Activated naive CD8-positive, alpha-beta T cell treated with anti-CD3 and anti-CD28 coated beads, Interleukin-2, amount 50 U/mL, for 24 hours (primary cell): ENCODE measurements at regions not wholly inside any gene's neighbourhood (a gene's known extent, or its start where the extent isn't known, plus 50 kb on each side); places are given as distances from the start of the nearest gene placed in this dataset.

Experiments used
- ATAC-seq: fragments of 150-1000 bp; cut with Tn5 transposase; one replicate; pipeline ENCODE4 v1.10.0; 2021
- DNase-seq: peaks from one replicate; pipeline ENCODE4 v3.0.0; 2021
- H3K27ac Mint-ChIP-seq: one replicate; pipeline ENCODE4 v1.8.0; 2021; ENCODE audit warnings: mild to moderate bottlenecking, mixed read lengths
- H3K27me3 Mint-ChIP-seq: one replicate; pipeline ENCODE4 v1.8.0; 2021; ENCODE audit warnings: mixed read lengths
- H3K36me3 Mint-ChIP-seq: one replicate; pipeline ENCODE4 v1.8.0; 2021; ENCODE audit warnings: low read depth, mixed read lengths
- H3K4me1 Mint-ChIP-seq: one replicate; pipeline ENCODE4 v1.8.0; 2021; ENCODE audit warnings: mixed read lengths
- H3K4me3 Mint-ChIP-seq: one replicate; pipeline ENCODE4 v1.8.0; 2021; ENCODE audit warnings: mild to moderate bottlenecking, moderate library complexity, mixed read lengths
- H3K9me3 Mint-ChIP-seq: one replicate; pipeline ENCODE4 v1.8.0; 2021; ENCODE audit warnings: mixed read lengths

DNA sequence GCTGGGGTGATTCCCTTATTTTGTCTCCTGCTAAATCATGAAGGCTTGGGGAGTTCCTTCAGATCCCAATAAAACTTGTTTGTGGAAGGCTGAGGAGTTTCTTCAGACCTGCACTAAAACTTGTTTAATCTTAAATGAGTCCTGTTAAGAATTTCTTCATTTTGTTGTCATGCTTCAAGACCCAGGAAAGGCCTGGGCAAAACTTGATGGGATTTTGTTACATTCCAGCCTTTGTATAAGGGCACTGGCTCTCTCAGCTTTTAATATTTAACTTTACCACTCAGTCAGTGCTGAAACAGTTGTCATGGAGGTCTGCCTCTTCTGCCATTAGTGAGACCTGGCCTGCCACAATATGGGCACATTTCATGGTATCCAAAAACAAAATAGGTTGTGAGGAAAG, 699.0 kb downstream of the ETS1 start:
- DNase-seq (no peak), ATAC-seq (no peak)
- Mint-ChIP-seq H3K4me1 (no peaks in the 10 kb centered on the region), H3K36me3 (no peaks in the 10 kb centered on the region), H3K27ac (no peak overlapping the region), H3K27me3 (peaks cover 3% of the 10 kb centered on the region), H3K4me3 (no peak overlapping the region), H3K9me3 (peaks cover 12% of the 10 kb centered on the region)

DNA sequence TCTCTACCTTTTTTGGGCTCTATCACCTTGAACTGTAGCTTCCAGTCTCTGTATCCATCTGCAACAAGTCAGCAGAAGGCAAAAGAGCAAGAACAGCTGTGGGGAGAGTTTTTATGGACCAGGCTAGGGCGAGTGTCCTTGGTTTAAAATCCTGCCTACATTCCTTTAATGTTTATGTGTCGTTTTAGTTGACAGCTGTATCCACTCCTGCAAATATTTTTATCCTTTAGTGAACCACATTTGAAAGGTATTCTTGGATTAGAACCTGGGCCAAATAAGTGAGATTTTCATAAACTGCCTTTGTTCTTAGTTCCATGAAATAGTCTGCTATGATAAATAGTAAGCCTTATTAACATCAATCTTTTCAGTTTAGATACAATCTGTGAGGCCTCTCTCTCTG, 712.2 kb downstream of the ETS1 start:
- peaks cover 17% of the 10 kb centered on the region for H3K27me3 Mint-ChIP-seq
- no peak overlapping the region for H3K27ac Mint-ChIP-seq
- DNase-seq, result no peak
- ATAC-seq, result no peak
- H3K9me3 Mint-ChIP-seq, result no peaks in the 10 kb centered on the region
- no peak overlapping the region for H3K4me3 Mint-ChIP-seq
- H3K36me3 Mint-ChIP-seq, result no peaks in the 10 kb centered on the region
- no peaks in the 10 kb centered on the region for H3K4me1 Mint-ChIP-seq

DNA sequence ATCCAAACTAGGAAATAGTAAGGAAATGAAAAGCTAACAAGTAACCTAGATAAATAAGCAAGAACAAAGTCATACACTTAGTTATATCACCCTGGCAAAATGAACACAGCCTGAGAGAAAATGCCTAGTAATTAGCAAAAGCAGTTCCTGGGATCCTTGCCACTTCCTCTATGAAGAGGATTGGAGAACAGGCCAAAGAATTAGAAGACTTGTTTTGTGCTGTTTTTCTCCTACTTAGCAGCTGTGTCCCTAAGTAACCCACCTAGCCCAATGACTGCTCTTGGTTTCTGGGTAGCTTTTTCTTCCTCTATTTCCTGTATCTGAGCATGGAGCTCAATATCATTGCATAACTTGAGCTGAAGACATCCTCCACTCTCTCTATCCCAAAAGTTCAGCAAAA, 713.9 kb downstream of the ETS1 start:
- DNase-seq, result no peak
- Mint-ChIP-seq H3K9me3 (no peaks in the 10 kb centered on the region), H3K27ac (no peak overlapping the region), H3K36me3 (no peaks in the 10 kb centered on the region), H3K27me3 (peaks cover 11% of the 10 kb centered on the region), H3K4me1 (no peaks in the 10 kb centered on the region), H3K4me3 (no peak overlapping the region)
- no peak for ATAC-seq

DNA sequence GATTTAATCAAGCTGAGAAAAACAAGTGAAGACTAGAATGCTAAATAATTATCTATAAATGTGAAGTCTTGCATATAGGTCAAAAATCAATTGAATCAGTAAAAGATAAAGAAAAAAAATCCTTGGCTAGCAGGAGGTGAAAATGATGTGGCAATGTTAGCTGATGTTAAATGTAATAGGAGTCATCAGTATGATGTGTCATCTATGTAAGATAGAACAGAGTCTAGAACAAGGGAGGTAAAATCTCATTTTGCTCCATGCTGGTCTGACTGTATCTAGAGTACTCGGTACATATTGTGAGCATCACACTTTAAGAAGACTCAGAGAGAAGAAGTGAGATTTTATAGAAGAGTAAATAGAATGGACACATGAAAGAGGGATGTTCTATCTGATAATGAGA, 721.2 kb downstream of the ETS1 start:
- DNase-seq (no peak), ATAC-seq (no peak)
- Mint-ChIP-seq H3K27me3 (no peaks in the 10 kb centered on the region), H3K4me1 (no peaks in the 10 kb centered on the region), H3K27ac (no peak overlapping the region), H3K9me3 (no peaks in the 10 kb centered on the region), H3K36me3 (no peaks in the 10 kb centered on the region), H3K4me3 (no peak overlapping the region)

DNA sequence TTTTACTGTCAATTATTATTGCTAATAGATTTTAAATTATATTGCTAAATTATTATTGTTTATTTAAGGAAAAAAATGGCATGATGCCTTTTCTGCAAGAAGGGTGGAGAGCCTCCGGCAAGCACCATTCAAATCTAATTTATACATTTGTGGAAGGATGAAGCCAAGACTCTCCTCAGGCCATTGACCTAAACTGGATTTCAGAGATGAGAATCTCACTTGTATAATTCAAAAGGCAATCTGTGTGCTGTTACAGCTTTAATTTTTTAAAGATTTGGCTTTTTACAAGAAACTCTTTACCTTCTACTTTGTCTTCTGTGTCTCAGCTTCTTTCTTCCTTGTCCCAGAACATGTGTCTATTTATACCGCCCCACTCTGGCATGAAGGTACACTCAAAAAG, 722.5 kb downstream of the ETS1 start:
- Mint-ChIP-seq H3K27me3 (no peaks in the 10 kb centered on the region), H3K27ac (no peak overlapping the region), H3K36me3 (no peaks in the 10 kb centered on the region), H3K4me1 (no peaks in the 10 kb centered on the region), H3K9me3 (no peaks in the 10 kb centered on the region), H3K4me3 (no peak overlapping the region)
- ATAC-seq, result no peak
- no peak for DNase-seq

DNA sequence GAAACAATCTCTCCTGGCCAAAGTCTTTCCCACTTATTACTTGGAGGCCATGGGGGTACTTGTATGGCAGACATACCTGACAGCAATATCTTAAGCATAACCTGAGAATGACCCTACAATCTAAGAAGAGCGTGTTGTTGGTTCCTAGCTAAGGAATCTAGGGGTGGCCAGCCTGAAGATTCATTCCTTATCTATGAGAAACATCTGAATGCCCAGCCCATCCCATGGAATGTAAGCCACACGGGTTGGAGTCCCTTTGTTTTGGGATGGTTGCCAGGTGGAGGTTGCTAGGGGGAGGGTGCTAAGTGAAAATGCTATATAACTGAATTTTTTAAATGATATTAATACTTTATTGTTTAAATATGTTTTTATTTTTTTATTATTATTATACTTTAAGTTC, 725.0 kb downstream of the ETS1 start:
- H3K4me3 Mint-ChIP-seq, result no peak overlapping the region
- H3K27me3 Mint-ChIP-seq, result no peaks in the 10 kb centered on the region
- no peak for DNase-seq
- no peaks in the 10 kb centered on the region for H3K4me1 Mint-ChIP-seq
- no peak overlapping the region for H3K27ac Mint-ChIP-seq
- no peaks in the 10 kb centered on the region for H3K36me3 Mint-ChIP-seq
- no peaks in the 10 kb centered on the region for H3K9me3 Mint-ChIP-seq
- no peak for ATAC-seq

DNA sequence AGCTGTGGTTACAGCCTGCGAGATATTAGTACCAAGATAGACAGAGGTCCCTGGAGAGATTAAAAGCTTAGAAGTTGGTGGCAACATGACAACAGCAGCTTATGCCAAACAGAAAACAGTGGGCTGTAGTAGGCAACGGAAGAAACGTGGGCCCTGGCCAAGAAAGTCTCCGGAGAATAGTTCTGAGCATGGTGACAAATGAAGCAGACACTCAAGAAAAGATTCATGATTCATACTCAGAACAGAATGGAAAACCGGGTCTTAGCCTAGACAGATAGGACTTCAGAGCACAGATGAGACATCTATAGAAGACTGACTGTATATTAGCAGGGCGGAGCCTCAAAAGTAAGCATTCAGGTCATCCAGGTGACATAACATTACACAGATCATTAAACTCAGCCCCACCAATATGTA, 727.4 kb downstream of the ETS1 start:
- ATAC-seq, result no peak
- Mint-ChIP-seq H3K27me3 (no peaks in the 10 kb centered on the region), H3K4me1 (no peaks in the 10 kb centered on the region), H3K9me3 (no peaks in the 10 kb centered on the region), H3K27ac (no peak overlapping the region), H3K4me3 (no peak overlapping the region), H3K36me3 (no peaks in the 10 kb centered on the region)
- no peak for DNase-seq

DNA sequence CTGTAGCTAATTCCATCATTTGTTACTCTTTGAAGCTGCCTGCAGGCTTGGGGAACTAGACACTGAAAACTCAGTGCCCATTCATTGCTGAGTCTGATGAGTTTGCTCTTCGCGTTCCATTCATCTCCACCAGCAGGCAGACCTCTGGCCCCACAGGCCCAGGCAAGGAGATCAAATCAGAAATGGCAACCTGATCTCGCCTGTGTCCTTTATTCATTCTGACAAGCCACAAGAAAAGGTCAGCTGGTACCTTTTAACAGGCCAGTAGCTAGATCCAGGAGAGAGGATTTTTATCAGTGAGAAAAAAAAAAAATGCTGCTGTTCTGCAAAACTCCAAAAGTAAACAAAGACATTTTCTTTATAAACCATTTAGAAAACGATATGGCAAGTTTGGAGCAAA, 742.5 kb downstream of the ETS1 start:
- Mint-ChIP-seq H3K27ac (no peak overlapping the region), H3K36me3 (no peaks in the 10 kb centered on the region), H3K9me3 (no peaks in the 10 kb centered on the region), H3K4me3 (no peak overlapping the region), H3K27me3 (peaks cover 9% of the 10 kb centered on the region), H3K4me1 (no peaks in the 10 kb centered on the region)
- ATAC-seq (no peak), DNase-seq (no peak)

DNA sequence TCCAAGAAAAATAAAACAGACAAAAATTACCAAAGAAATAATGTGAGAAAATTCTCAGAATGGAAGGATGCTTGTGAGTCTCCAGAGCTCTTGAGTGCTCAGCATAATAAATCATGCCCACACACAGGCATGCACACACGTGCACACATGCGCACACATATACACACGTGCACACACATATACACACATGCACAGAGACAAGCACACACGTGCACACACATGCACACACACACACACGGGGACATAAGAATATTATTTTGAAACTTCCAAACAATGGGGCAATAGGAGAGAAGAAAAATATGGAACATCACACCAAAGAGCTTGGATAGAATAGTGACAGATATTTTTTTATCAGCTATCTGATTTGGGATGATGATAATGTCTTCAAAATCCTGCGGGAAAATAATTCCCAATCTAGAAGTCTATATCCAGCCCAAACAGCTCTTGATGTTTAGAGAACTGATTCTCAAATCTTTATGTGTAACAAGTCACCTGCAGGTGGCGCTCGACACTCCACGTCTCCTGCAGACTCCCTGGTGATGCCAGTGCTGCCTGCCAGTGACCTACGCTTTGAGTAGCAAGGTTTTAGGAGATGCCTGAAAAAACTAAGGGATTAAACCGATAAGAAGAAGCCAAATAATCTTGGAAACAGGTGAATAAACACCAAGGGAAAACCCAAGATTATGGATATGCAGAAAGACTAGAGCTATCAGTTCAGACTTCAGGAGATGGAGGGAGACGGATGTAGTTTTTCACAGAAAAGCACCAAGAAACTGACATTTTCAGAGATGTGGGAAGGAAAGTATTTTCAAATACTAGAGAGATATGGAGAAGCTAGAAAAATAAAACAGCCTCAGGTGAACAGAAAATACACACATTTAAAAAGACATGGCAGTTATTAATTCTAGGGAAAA, 743.6 kb downstream of the ETS1 start:
- Mint-ChIP-seq H3K4me1 (no peaks in the 10 kb centered on the region), H3K36me3 (no peaks in the 10 kb centered on the region), H3K27ac (no peak overlapping the region), H3K27me3 (peaks cover 9% of the 10 kb centered on the region), H3K9me3 (no peaks in the 10 kb centered on the region), H3K4me3 (no peak overlapping the region)
- DNase-seq (peak; percentile 76), ATAC-seq (peak; percentile 52)

DNA sequence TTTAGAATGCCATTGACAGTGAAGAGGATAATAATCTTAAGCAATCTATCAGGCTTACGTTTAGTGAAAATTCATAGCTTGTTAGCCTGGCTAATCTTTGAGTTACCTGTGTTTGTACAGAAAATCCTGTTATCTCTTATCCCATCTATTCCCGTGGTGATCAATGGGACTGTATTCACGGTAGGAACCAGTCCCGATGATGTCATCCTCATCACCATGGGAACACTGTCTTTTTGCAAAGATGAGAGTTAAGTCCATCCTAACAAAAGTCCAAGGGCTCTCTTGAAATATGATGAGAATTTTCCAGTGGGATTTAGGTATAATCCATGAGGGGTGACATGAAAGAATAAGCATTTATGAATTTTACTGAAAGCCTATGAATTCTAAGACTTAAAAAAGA, 762.2 kb downstream of the ETS1 start:
- Mint-ChIP-seq H3K4me3 (no peak overlapping the region), H3K27me3 (peaks cover 6% of the 10 kb centered on the region), H3K27ac (no peak overlapping the region), H3K36me3 (no peaks in the 10 kb centered on the region), H3K9me3 (no peaks in the 10 kb centered on the region), H3K4me1 (no peaks in the 10 kb centered on the region)
- ATAC-seq (no peak), DNase-seq (no peak)

DNA sequence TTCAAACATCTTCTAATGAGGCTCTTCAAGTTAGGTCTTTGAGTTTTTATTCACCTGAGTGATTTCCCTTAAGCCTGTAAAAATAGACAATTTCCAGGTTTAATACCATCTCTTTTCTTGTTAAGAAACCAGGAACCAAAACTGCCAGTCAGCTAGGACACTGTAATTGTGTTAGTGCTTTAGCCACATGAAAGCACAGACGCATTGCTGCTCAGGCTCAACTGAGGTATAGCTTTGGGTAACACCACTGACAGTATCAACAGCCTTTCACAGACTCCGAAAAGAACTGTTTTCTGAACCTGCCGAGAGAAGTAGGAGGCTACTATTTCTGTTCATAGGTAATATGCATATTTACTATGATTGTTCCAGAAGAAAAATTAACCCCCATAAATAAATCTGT, 768.7 kb downstream of the ETS1 start:
- DNase-seq, result no peak
- H3K4me3 Mint-ChIP-seq, result no peak overlapping the region
- ATAC-seq, result no peak
- no peaks in the 10 kb centered on the region for H3K36me3 Mint-ChIP-seq
- H3K9me3 Mint-ChIP-seq, result no peaks in the 10 kb centered on the region
- no peak overlapping the region for H3K27ac Mint-ChIP-seq
- no peaks in the 10 kb centered on the region for H3K4me1 Mint-ChIP-seq
- peaks cover 2% of the 10 kb centered on the region for H3K27me3 Mint-ChIP-seq

DNA sequence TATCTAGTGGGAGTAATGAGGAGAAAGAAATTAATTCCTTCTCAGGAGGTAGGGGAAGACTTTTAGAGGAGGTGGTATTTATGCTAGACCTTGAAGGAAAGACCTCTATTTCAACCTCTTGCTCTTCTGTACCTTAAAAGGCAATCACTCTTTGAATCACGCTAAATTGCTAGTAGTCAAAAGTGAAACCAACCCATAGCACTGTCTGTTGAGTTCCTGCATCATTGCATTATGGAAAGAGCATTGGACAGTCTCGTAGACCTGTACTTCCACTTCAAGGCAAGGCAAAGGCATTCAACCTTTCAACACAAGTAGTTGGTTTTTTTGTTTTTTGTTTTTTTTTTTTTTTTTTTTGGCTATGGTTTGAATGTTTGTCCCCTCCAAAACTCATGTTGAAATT, 770.4 kb downstream of the ETS1 start:
- ATAC-seq, result no peak
- H3K4me3 Mint-ChIP-seq, result no peak overlapping the region
- no peaks in the 10 kb centered on the region for H3K36me3 Mint-ChIP-seq
- no peaks in the 10 kb centered on the region for H3K9me3 Mint-ChIP-seq
- no peak overlapping the region for H3K27ac Mint-ChIP-seq
- H3K4me1 Mint-ChIP-seq, result no peaks in the 10 kb centered on the region
- peaks cover 2% of the 10 kb centered on the region for H3K27me3 Mint-ChIP-seq
- DNase-seq, result no peak

DNA sequence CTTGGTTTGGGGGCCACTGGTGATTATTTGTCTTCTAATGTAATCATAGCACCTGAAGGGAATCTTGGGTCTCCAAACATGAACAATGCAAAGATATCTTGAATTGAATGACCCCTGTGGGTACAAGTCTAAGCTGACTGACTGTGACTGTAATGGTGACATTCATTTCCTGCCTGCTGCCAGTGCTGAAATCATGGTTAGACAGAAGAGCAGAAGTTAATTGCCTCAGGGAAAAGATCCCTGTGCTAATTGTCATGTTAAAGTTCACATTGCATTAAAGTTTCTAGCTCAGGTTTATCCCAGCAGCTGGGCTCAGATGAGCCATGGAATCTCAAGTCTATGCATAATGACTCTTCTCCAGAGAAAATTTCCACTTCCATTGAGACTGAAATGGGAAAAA, 772.0 kb downstream of the ETS1 start:
- no peaks in the 10 kb centered on the region for H3K36me3 Mint-ChIP-seq
- H3K27ac Mint-ChIP-seq, result no peak overlapping the region
- no peak overlapping the region for H3K4me3 Mint-ChIP-seq
- DNase-seq, result no peak
- H3K9me3 Mint-ChIP-seq, result no peaks in the 10 kb centered on the region
- H3K4me1 Mint-ChIP-seq, result no peaks in the 10 kb centered on the region
- H3K27me3 Mint-ChIP-seq, result no peaks in the 10 kb centered on the region
- ATAC-seq, result no peak

DNA sequence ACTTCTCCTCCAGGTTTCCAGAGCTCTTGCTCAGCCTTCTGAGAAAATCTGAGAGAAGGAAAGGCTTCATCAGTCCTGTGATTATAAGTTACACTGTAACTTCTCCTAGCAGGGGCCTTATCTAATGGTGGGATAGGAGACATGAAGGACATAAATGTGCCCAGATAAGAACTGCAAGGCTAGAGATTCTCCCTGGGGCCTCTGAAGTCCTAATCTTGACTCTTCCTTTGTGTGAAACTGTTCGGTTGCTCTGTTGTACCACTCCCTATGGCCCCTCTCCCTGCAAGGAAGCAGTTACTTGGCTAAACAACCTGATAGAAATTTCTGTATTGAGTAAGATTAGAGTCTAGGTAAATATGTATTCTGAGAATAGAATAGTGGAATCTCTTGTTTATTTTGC, 780.9 kb downstream of the ETS1 start:
- no peaks in the 10 kb centered on the region for H3K27me3 Mint-ChIP-seq
- no peak for DNase-seq
- H3K36me3 Mint-ChIP-seq, result no peaks in the 10 kb centered on the region
- no peaks in the 10 kb centered on the region for H3K9me3 Mint-ChIP-seq
- H3K4me3 Mint-ChIP-seq, result no peak overlapping the region
- no peak overlapping the region for H3K27ac Mint-ChIP-seq
- no peak for ATAC-seq
- no peaks in the 10 kb centered on the region for H3K4me1 Mint-ChIP-seq

DNA sequence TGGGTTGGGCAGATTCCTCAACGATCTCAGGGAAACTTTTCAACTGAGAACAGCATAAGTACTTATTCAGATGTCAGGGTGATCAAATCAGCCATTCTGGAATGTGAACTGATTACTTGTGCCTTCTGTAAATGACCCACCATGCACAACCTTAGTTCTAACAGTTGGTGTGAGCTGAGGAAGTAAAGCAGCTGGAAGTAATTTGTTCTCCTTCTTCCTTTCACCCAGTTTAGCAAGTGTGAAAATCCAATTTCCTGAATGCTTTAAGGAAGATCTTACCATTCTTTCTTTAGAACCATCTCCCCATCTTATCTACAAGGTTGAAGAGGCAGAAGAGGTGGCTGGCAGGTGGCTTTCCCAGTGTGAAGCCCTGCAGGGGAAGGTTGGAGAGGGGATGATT, 781.6 kb downstream of the ETS1 start:
- H3K27ac Mint-ChIP-seq, result no peak overlapping the region
- DNase-seq (no peak), ATAC-seq (no peak)
- no peaks in the 10 kb centered on the region for H3K27me3 Mint-ChIP-seq
- no peaks in the 10 kb centered on the region for H3K36me3 Mint-ChIP-seq
- H3K4me3 Mint-ChIP-seq, result no peak overlapping the region
- no peaks in the 10 kb centered on the region for H3K4me1 Mint-ChIP-seq
- no peaks in the 10 kb centered on the region for H3K9me3 Mint-ChIP-seq
